Stomach smooth muscle (tissue), 2 donors: ENCODE measurements at regions not wholly inside any gene's neighbourhood (a gene's known extent, or its start where the extent isn't known, plus 50 kb on each side); places are given as distances from the start of the nearest gene placed in this dataset.

ENCODE experiments used
- H3K27ac ChIP-seq: one replicate; pipeline ENCODE4 v1.7.0; 2013; ENCODE audit warnings: mild to moderate bottlenecking, low read length, inconsistent platforms
- H3K27me3 ChIP-seq, 2 donors: one replicate each; pipeline ENCODE4 v1.7.0; 2013; ENCODE audit warnings: low read length in 2 of 2; ENCODE audit not compliant: insufficient read depth in 2 of 2, control insufficient read depth in 1 of 2
- H3K36me3 ChIP-seq, 2 donors: one replicate each; pipeline ENCODE4 v1.7.0; 2013; ENCODE audit warnings: low read length in 2 of 2; ENCODE audit not compliant: control insufficient read depth in 2 of 2, insufficient read depth in 2 of 2
- H3K4me1 ChIP-seq: one replicate; pipeline ENCODE4 v1.7.0; 2013; ENCODE audit warnings: low read length; ENCODE audit not compliant: control insufficient read depth, insufficient read depth
- H3K4me3 ChIP-seq, 2 donors: one replicate each; pipeline ENCODE4 v1.7.0; 2013; ENCODE audit warnings: low read length in 2 of 2
- H3K9ac ChIP-seq, 2 donors: one replicate each; pipeline ENCODE4 v1.7.0; 2013; ENCODE audit warnings: low read length in 2 of 2, mild to moderate bottlenecking in 1 of 2
- H3K9me3 ChIP-seq, 2 donors: one replicate each; pipeline ENCODE4 v1.7.0; 2013; ENCODE audit warnings: low read length in 2 of 2; ENCODE audit not compliant: control insufficient read depth in 2 of 2
- donor health status: healthy.
- donor health status: Pancreatic carcinoma.

GRCh38 chr10:121113911-121114310 is 262.7 kb downstream of the WDR11 start:
- H3K9me3 ChIP-seq = no peaks in the 10 kb centered on the region
- H3K27ac ChIP-seq = no peak overlapping the region
- H3K27me3 ChIP-seq = no peaks in the 10 kb centered on the region
- no peaks in the 10 kb centered on the region for H3K4me1 ChIP-seq
- H3K36me3 ChIP-seq = no peaks in the 10 kb centered on the region
- no peak overlapping the region for H3K9ac ChIP-seq
- H3K4me3 ChIP-seq = no peak overlapping the region

GRCh38 chr10:121115154-121115553 is 264.0 kb downstream of the WDR11 start:
- H3K4me3 ChIP-seq = no peak overlapping the region
- no peak overlapping the region for H3K27ac ChIP-seq
- H3K27me3 ChIP-seq = no peaks in the 10 kb centered on the region
- no peaks in the 10 kb centered on the region for H3K36me3 ChIP-seq
- no peaks in the 10 kb centered on the region for H3K4me1 ChIP-seq
- H3K9me3 ChIP-seq = no peaks in the 10 kb centered on the region
- H3K9ac ChIP-seq = no peak overlapping the region

- Histone ChIP-seq H3K27ac (no peak overlapping the region), H3K27me3 (no peaks in the 10 kb centered on the region), H3K4me3 (no peak overlapping the region), H3K4me1 (no peaks in the 10 kb centered on the region), H3K36me3 (no peaks in the 10 kb centered on the region), H3K9me3 (no peaks in the 10 kb centered on the region), H3K9ac (no peak overlapping the region)
Observed at GRCh38 chr10:121121462-121121861, 270.3 kb downstream of the WDR11 start.

GRCh38 chr10:121127151-121127906 is 276.2 kb downstream of the WDR11 start:
- H3K27ac ChIP-seq = no peak overlapping the region
- no peak overlapping the region for H3K9ac ChIP-seq
- H3K9me3 ChIP-seq = no peaks in the 10 kb centered on the region
- H3K27me3 ChIP-seq = no peaks in the 10 kb centered on the region
- H3K4me3 ChIP-seq = no peak overlapping the region
- no peaks in the 10 kb centered on the region for H3K36me3 ChIP-seq
- no peaks in the 10 kb centered on the region for H3K4me1 ChIP-seq

- no peak overlapping the region for H3K4me3 ChIP-seq
- no peaks in the 10 kb centered on the region for H3K36me3 ChIP-seq
- no peaks in the 10 kb centered on the region for H3K27me3 ChIP-seq
- no peaks in the 10 kb centered on the region for H3K4me1 ChIP-seq
- no peak overlapping the region for H3K9ac ChIP-seq
- no peaks in the 10 kb centered on the region for H3K9me3 ChIP-seq
- no peak overlapping the region for H3K27ac ChIP-seq
Observed at GRCh38 chr10:121128164-121128563, 277.0 kb downstream of the WDR11 start.

- no peaks in the 10 kb centered on the region for H3K4me1 ChIP-seq
- no peaks in the 10 kb centered on the region for H3K27me3 ChIP-seq
- H3K9ac ChIP-seq = no peak overlapping the region
- no peaks in the 10 kb centered on the region for H3K36me3 ChIP-seq
- H3K9me3 ChIP-seq = no peaks in the 10 kb centered on the region
- H3K27ac ChIP-seq = no peak overlapping the region
- H3K4me3 ChIP-seq = no peak overlapping the region
Observed at GRCh38 chr10:121129266-121129665, 278.1 kb downstream of the WDR11 start.

- Histone ChIP-seq H3K36me3 (no peaks in the 10 kb centered on the region), H3K27ac (no peak overlapping the region), H3K9me3 (no peaks in the 10 kb centered on the region), H3K4me1 (no peaks in the 10 kb centered on the region), H3K9ac (no peak overlapping the region), H3K4me3 (no peak overlapping the region), H3K27me3 (no peaks in the 10 kb centered on the region)
Observed at GRCh38 chr10:121130382-121130781, 279.2 kb downstream of the WDR11 start.

GRCh38 chr10:121131014-121131413 is 279.9 kb downstream of the WDR11 start:
- H3K36me3 ChIP-seq = no peaks in the 10 kb centered on the region
- H3K9me3 ChIP-seq = no peaks in the 10 kb centered on the region
- H3K27ac ChIP-seq = no peak overlapping the region
- H3K4me1 ChIP-seq = no peaks in the 10 kb centered on the region
- no peak overlapping the region for H3K9ac ChIP-seq
- H3K27me3 ChIP-seq = no peaks in the 10 kb centered on the region
- H3K4me3 ChIP-seq = no peak overlapping the region

GRCh38 chr10:121131426-121132265 is 280.5 kb downstream of the WDR11 start:
- no peak overlapping the region for H3K9ac ChIP-seq
- no peaks in the 10 kb centered on the region for H3K9me3 ChIP-seq
- no peak overlapping the region for H3K27ac ChIP-seq
- H3K4me1 ChIP-seq = no peaks in the 10 kb centered on the region
- H3K27me3 ChIP-seq = no peaks in the 10 kb centered on the region
- no peak overlapping the region for H3K4me3 ChIP-seq
- H3K36me3 ChIP-seq = no peaks in the 10 kb centered on the region

GRCh38 chr10:121132273-121132672 is 281.1 kb downstream of the WDR11 start:
- no peak overlapping the region for H3K4me3 ChIP-seq
- H3K4me1 ChIP-seq = no peaks in the 10 kb centered on the region
- no peaks in the 10 kb centered on the region for H3K36me3 ChIP-seq
- H3K9me3 ChIP-seq = no peaks in the 10 kb centered on the region
- no peak overlapping the region for H3K9ac ChIP-seq
- H3K27ac ChIP-seq = no peak overlapping the region
- H3K27me3 ChIP-seq = no peaks in the 10 kb centered on the region

GRCh38 chr10:121133901-121134300 is 282.7 kb downstream of the WDR11 start:
- Histone ChIP-seq H3K4me3 (no peak overlapping the region), H3K9ac (no peak overlapping the region), H3K9me3 (no peaks in the 10 kb centered on the region), H3K27me3 (no peaks in the 10 kb centered on the region), H3K4me1 (no peaks in the 10 kb centered on the region), H3K27ac (no peak overlapping the region), H3K36me3 (no peaks in the 10 kb centered on the region)
